Vagina (tissue), 2 donors: ENCODE measurements at regions not wholly inside any gene's neighbourhood (a gene's known extent, or its start where the extent isn't known, plus 50 kb on each side); places are given as distances from the start of the nearest gene placed in this dataset.

Experiments used
- DNase-seq, 2 donors: peaks; one replicate each; pipeline ENCODE4 v3.0.0-alpha.2; 2017; ENCODE audit errors: extremely low spot score in 2 of 2
- H3K27ac ChIP-seq: fragments of 200-600 bp; sonication (generic); one replicate; pipeline ENCODE4 v1.5.1; 2019
- H3K27me3 ChIP-seq: fragments of 200-600 bp; sonication (generic); one replicate; pipeline ENCODE4 v1.5.1; 2019
- H3K36me3 ChIP-seq, 2 donors: fragments of 200-600 bp; sonication (generic); one replicate each; pipeline ENCODE4 v1.5.1; 2017 to 2019
- H3K4me1 ChIP-seq: fragments of 200-600 bp; sonication (generic); one replicate; pipeline ENCODE4 v1.5.1; 2019
- H3K4me3 ChIP-seq, 2 donors: fragments of 200-600 bp; sonication (generic); 1 replicate in 1 of 2; 2 replicates in 1 of 2; pipeline ENCODE4 v1.5.1; 2016 to 2019
- H3K9me3 ChIP-seq: fragments of 200-600 bp; sonication (generic); one replicate; pipeline ENCODE4 v1.5.1; 2019
- POLR2A ChIP-seq, 2 donors: fragments of 450-650 bp; IDR thresholded peaks; one replicate each; pipeline ENCODE4 v1.6.1; 2017; ENCODE audit warnings: antibody characterized with exemption in 2 of 2, mild to moderate bottlenecking in 2 of 2, moderate library complexity in 2 of 2
- POLR2AphosphoS5 ChIP-seq, 2 donors: sonication (generic); formaldehyde crosslinking; IDR thresholded peaks; one replicate each; pipeline ENCODE4 v1.9.0; 2017; ENCODE audit warnings: antibody characterized with exemption in 2 of 2, mild to moderate bottlenecking in 2 of 2, low read depth in 1 of 2; ENCODE audit not compliant: insufficient read depth in 1 of 2
- intact Hi-C: fragments of 100-400 bp; cut with DNase I; formaldehyde crosslinking; loops from one replicate; pipeline ENCODE4 v1.15.1; 2023
- TF ChIP-seq, protein P1 (sequence below), 3 experiments: fragments of 450-650 bp in 2 of 3; fragments of 200-600 bp in 1 of 3; sonication (generic) in 1 of 3; IDR thresholded peaks; one replicate each; pipeline ENCODE4 v1.5.1; 2017 to 2019; ENCODE audit warnings: antibody characterized with exemption in 3 of 3, mild to moderate bottlenecking in 2 of 3, moderate library complexity in 2 of 3

DNA sequence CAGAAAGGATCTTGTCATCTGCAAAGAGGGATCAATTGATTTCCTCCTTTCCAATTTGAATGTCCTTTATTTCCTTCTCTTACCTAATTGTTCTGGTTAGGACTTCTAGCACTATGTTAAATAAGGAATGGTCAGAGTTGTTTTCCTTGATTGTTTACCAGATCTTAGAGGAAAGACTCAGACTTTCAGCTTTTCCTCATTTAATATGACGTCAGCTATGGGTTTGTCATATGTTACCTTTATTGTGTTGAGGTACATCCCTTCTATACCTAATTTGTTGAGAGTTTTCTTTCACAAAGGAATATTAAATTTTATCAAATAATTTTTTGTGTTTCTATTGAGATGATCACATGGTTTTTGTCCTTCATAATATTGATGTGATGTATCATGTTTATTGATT lies 656.5 kb upstream of the GRAMD2B start:
- TF ChIP-seq POLR2A (IDR thresholded peaks at IDR 0.05): no peak
- TF ChIP-seq, protein P1, sequence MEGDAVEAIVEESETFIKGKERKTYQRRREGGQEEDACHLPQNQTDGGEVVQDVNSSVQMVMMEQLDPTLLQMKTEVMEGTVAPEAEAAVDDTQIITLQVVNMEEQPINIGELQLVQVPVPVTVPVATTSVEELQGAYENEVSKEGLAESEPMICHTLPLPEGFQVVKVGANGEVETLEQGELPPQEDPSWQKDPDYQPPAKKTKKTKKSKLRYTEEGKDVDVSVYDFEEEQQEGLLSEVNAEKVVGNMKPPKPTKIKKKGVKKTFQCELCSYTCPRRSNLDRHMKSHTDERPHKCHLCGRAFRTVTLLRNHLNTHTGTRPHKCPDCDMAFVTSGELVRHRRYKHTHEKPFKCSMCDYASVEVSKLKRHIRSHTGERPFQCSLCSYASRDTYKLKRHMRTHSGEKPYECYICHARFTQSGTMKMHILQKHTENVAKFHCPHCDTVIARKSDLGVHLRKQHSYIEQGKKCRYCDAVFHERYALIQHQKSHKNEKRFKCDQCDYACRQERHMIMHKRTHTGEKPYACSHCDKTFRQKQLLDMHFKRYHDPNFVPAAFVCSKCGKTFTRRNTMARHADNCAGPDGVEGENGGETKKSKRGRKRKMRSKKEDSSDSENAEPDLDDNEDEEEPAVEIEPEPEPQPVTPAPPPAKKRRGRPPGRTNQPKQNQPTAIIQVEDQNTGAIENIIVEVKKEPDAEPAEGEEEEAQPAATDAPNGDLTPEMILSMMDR (IDR thresholded peaks at IDR 0.05): no peak
- no peak for TF ChIP-seq POLR2AphosphoS5 (IDR thresholded peaks at IDR 0.05; ENCODE audit: insufficient read depth in 1 of 2, low read depth in 1 of 2)
- Histone ChIP-seq H3K9me3 (no peaks in the 10 kb centered on the region), H3K27ac (no peak overlapping the region), H3K4me1 (no peaks in the 10 kb centered on the region), H3K4me3 (no peak overlapping the region), H3K27me3 (no peaks in the 10 kb centered on the region), H3K36me3 (no peaks in the 10 kb centered on the region)
- DNase-seq: no peak
- intact Hi-C loops: no loop called here

DNA sequence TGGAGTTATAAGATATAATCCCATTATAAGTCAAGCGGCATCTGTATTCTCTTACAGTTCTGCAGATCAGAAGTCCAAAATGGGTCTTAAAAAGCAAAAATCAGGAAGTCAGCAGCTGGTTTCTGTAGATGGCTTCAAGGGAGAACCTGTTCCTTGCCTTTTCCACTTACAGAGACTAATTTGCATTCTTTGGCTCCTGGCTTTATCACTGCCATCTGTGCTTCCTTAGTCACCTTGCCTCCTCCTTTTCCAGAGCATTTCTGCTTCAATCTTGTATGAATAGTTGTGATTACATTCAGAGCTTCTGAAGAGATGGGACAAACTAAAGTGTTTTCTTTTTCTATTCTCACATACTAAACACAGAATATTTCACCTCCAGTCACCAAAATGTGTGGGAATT lies 647.3 kb upstream of the GRAMD2B start:
- intact Hi-C loops: loop anchor here (5.0 kb wide), 1 partner anchor 1559 kb away; no protein-coding TSS in a partner anchor
- Histone ChIP-seq H3K27ac (no peak overlapping the region), H3K36me3 (no peaks in the 10 kb centered on the region), H3K4me1 (no peaks in the 10 kb centered on the region), H3K27me3 (no peaks in the 10 kb centered on the region), H3K9me3 (no peaks in the 10 kb centered on the region), H3K4me3 (no peak overlapping the region)
- TF ChIP-seq POLR2A (IDR thresholded peaks at IDR 0.05) (no peak), POLR2AphosphoS5 (IDR thresholded peaks at IDR 0.05; ENCODE audit: insufficient read depth in 1 of 2, low read depth in 1 of 2) (no peak)
- TF ChIP-seq, protein P1 (IDR thresholded peaks at IDR 0.05): no peak
- DNase-seq: no peak

DNA sequence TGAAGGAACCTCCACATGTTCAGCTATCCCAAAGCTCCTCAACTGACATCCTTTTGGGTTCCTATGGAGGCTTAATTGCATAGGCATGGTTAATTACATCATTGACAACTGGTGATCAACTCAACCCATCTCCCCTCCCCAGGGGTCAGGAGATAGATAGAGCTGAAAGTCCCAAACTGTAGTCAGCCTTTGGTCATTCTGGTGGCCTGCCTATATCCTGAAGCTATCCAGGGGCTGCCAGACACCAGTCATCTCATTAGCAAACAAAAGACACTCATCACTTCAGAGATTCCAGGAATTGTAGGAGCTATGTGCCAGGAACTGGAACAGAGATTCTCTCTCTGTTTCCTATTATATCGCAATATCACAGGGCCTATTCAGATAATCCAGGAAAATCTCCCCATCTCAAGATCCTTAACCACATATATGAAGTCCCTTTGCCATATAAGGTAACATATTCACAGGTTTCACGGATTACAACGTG lies 646.5 kb upstream of the GRAMD2B start:
- Histone ChIP-seq H3K27ac (no peak overlapping the region), H3K27me3 (no peaks in the 10 kb centered on the region), H3K36me3 (no peaks in the 10 kb centered on the region), H3K4me3 (no peak overlapping the region), H3K9me3 (no peaks in the 10 kb centered on the region), H3K4me1 (no peaks in the 10 kb centered on the region)
- no peak for DNase-seq
- intact Hi-C loops: loop anchor here (5.0 kb wide), 1 partner anchor 1559 kb away; no protein-coding TSS in a partner anchor
- no peak for TF ChIP-seq POLR2A (IDR thresholded peaks at IDR 0.05)
- TF ChIP-seq POLR2AphosphoS5 (IDR thresholded peaks at IDR 0.05; ENCODE audit: insufficient read depth in 1 of 2, low read depth in 1 of 2): no peak
- TF ChIP-seq, protein P1 (IDR thresholded peaks at IDR 0.05): no peak

DNA sequence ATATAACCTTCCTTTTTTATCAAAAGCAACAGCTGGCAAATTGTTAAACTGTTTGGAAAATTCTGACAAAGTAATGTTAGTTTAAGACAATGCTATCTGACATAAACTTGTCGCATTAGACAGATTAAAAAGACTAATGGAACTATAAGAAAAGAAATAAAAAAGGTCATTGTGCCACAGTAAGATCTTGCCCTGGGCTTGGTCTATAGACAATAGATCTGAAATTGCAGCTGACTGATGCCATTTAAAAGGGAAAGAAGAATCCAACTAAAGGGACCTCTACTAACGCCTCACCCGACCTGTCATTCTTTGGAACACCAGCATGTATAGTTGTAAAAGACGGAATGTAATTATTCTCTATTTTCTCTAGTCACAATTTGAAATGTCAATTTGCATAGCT lies 644.4 kb upstream of the GRAMD2B start:
- no peak for TF ChIP-seq POLR2AphosphoS5 (IDR thresholded peaks at IDR 0.05; ENCODE audit: insufficient read depth in 1 of 2, low read depth in 1 of 2)
- TF ChIP-seq, protein P1 (IDR thresholded peaks at IDR 0.05): no peak
- H3K9me3 ChIP-seq: no peaks in the 10 kb centered on the region
- DNase-seq: no peak
- intact Hi-C loops: loop anchor here (5.0 kb wide), 1 partner anchor 1561 kb away; no protein-coding TSS in a partner anchor
- H3K4me1 ChIP-seq: no peaks in the 10 kb centered on the region
- no peak overlapping the region for H3K27ac ChIP-seq
- H3K4me3 ChIP-seq: no peak overlapping the region
- no peaks in the 10 kb centered on the region for H3K36me3 ChIP-seq
- H3K27me3 ChIP-seq: no peaks in the 10 kb centered on the region

DNA sequence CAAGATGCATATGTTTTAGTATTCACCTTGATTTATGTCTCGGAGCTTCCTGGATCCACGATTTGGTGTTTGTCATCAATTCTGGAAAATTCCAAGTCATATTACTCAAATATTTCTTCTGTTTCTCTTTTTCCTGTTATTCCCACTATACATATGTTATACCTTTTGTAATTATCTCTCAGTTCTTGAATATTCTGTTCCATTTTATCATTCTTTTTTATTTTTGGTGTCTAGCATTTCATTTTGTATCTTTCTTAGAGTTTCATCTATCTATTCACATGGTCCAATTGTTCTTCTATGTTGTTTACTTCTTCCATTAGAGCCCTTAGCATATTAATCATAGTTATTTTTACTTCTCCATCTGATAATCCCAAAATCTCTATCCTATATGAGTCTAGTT lies 637.8 kb upstream of the GRAMD2B start:
- TF ChIP-seq, protein P1 (IDR thresholded peaks at IDR 0.05): no peak
- TF ChIP-seq POLR2A (IDR thresholded peaks at IDR 0.05) (no peak), POLR2AphosphoS5 (IDR thresholded peaks at IDR 0.05; ENCODE audit: insufficient read depth in 1 of 2, low read depth in 1 of 2) (no peak)
- no peak overlapping the region for H3K4me3 ChIP-seq
- intact Hi-C loops: no loop called here

More for the DNA sequence above, 637.8 kb upstream of the GRAMD2B start:
- H3K27me3 ChIP-seq: no peaks in the 10 kb centered on the region
- no peaks in the 10 kb centered on the region for H3K36me3 ChIP-seq
- DNase-seq: no peak
- H3K9me3 ChIP-seq: no peaks in the 10 kb centered on the region
- H3K27ac ChIP-seq: no peak overlapping the region
- no peaks in the 10 kb centered on the region for H3K4me1 ChIP-seq
